Upper lobe of left lung (tissue), 4 donors: ENCODE measurements at regions not wholly inside any gene's neighbourhood (a gene's known extent, or its start where the extent isn't known, plus 50 kb on each side); places are given as distances from the start of the nearest gene placed in this dataset.

Source experiments
- CTCF ChIP-seq, 6 experiments: fragments of 450-650 bp in 4 of 6; fragments of 200-600 bp in 2 of 6; sonication (generic) in 2 of 6; IDR thresholded peaks; one replicate each; pipeline ENCODE4 v1.5.1; 2016 to 2019; ENCODE audit warnings: antibody characterized with exemption in 6 of 6
- EP300 ChIP-seq, 4 donors: sonication (generic); formaldehyde crosslinking; IDR thresholded peaks; one replicate each; pipeline ENCODE4 v1.5.1; 2017; ENCODE audit warnings: antibody characterized with exemption in 4 of 4, control low read depth in 2 of 4
- POLR2A ChIP-seq, 4 donors: fragments of 450-650 bp; IDR thresholded peaks; one replicate each; pipeline ENCODE4 v1.5.1; 2016 to 2017; ENCODE audit warnings: antibody characterized with exemption in 4 of 4, mild to moderate bottlenecking in 2 of 4
- POLR2AphosphoS5 ChIP-seq, 2 donors: sonication (generic); formaldehyde crosslinking; IDR thresholded peaks; one replicate each; pipeline ENCODE4 v1.5.1; 2017; ENCODE audit warnings: antibody characterized with exemption in 2 of 2

- no peak for TF ChIP-seq POLR2AphosphoS5 (IDR thresholded peaks at IDR 0.05)
- no peak for TF ChIP-seq POLR2A (IDR thresholded peaks at IDR 0.05)
- TF ChIP-seq CTCF (IDR thresholded peaks at IDR 0.05): no peak
- TF ChIP-seq EP300 (IDR thresholded peaks at IDR 0.05): no peak
Observed at GRCh38 chr20:24769878-24770627, 179.0 kb upstream of the CST7 start.
